HepG2 (cell line): ENCODE measurements at regions not wholly inside any gene's neighbourhood (a gene's known extent, or its start where the extent isn't known, plus 50 kb on each side); places are given as distances from the start of the nearest gene placed in this dataset.

Experiments used
- CBFB ChIP-seq: sonication (generic); formaldehyde crosslinking; IDR thresholded peaks from 2 replicates; pipeline ENCODE4 v1.4.0; 2020; ENCODE audit warnings: missing genetic modification reagents
- EZH2 ChIP-seq: conservative IDR thresholded peaks from 2 replicates; pipeline ENCODE4 v1.6.1; 2012; ENCODE audit warnings: mild to moderate bottlenecking, low read depth, low read length, moderate library complexity
- MXI1 ChIP-seq: IDR thresholded peaks from 3 replicates; pipeline ENCODE4 v1.6.1; 2012; ENCODE audit warnings: low read depth, low read length, inconsistent platforms, borderline replicate concordance
- NFRKB ChIP-seq: fragments of 450-650 bp; IDR thresholded peaks from 2 replicates; pipeline ENCODE4 v1.6.1; 2017
- ZNF160 ChIP-seq: sonication (generic); formaldehyde crosslinking; IDR thresholded peaks from 2 replicates; pipeline ENCODE4 v1.8.0; 2022; ENCODE audit warnings: mild to moderate bottlenecking, inconsistent platforms, missing genetic modification reagents
- ZNF644 ChIP-seq: IDR thresholded peaks from 2 replicates; pipeline ENCODE4 v1.6.1; 2016; ENCODE audit warnings: low read depth
- TF ChIP-seq, protein P1 (sequence below): sonication (generic); formaldehyde crosslinking; IDR thresholded peaks from 2 replicates; pipeline ENCODE4 v1.4.0; 2020; ENCODE audit warnings: missing genetic modification reagents, borderline replicate concordance

DNA sequence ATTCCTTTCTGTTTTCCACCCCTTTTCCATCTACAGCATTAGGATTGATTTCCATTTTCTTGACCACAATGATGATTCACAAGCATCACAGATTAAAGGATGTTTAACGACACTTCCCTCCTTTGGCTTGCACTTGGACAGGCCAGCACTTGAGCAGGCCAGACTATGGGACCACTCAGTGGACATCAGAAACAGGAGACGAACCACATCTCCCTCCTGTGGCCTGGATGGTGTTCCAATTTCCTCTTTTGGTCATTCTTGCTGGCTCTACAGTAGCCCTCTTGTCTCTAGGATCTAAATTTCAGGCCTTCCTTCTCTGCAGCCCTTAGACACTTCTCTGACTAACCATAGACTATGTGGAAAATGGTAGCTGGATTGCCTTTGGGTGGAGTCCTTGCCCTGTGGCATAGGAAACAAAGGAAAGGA, 78.8 kb upstream of the BOC start:
- TF ChIP-seq ZNF160 (CRISPR knock-in tag) (no peak), NFRKB (no peak), ZNF644 (CRISPR knock-in tag) (no peak), EZH2 (no peak), MXI1 (no peak), CBFB (CRISPR knock-in tag) (no peak)
- TF ChIP-seq, protein P1, sequence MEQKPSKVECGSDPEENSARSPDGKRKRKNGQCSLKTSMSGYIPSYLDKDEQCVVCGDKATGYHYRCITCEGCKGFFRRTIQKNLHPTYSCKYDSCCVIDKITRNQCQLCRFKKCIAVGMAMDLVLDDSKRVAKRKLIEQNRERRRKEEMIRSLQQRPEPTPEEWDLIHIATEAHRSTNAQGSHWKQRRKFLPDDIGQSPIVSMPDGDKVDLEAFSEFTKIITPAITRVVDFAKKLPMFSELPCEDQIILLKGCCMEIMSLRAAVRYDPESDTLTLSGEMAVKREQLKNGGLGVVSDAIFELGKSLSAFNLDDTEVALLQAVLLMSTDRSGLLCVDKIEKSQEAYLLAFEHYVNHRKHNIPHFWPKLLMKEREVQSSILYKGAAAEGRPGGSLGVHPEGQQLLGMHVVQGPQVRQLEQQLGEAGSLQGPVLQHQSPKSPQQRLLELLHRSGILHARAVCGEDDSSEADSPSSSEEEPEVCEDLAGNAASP (CRISPR knock-in tag), result no peak
